KMS-11 (cell line): ENCODE measurements at regions not wholly inside any gene's neighbourhood (a gene's known extent, or its start where the extent isn't known, plus 50 kb on each side); places are given as distances from the start of the nearest gene placed in this dataset.

Experiments used
- H2AFZ ChIP-seq: fragments of 200-600 bp; sonication (generic); 2 replicates; pipeline ENCODE4 v1.6.1; 2016; ENCODE audit warnings: antibody characterized with exemption, mixed run types, low read depth
- H3K27ac ChIP-seq: fragments of 200-600 bp; sonication (generic); 2 replicates; pipeline ENCODE4 v1.6.1; 2016; ENCODE audit warnings: mild to moderate bottlenecking, mixed run types
- H3K27me3 ChIP-seq: fragments of 200-600 bp; sonication (generic); 2 replicates; pipeline ENCODE4 v1.6.1; 2017; ENCODE audit warnings: mild to moderate bottlenecking, low read depth, mixed run types, moderate library complexity; ENCODE audit not compliant: insufficient read depth
- H3K36me3 ChIP-seq: fragments of 200-600 bp; sonication (generic); 2 replicates; pipeline ENCODE4 v1.6.1; 2017; ENCODE audit warnings: mild to moderate bottlenecking, mixed run types; ENCODE audit not compliant: insufficient read depth
- H3K4me1 ChIP-seq: fragments of 200-600 bp; sonication (generic); 2 replicates; pipeline ENCODE4 v1.6.1; 2016; ENCODE audit warnings: mild to moderate bottlenecking, low read depth, mixed run types; ENCODE audit not compliant: poor library complexity, severe bottlenecking
- H3K4me2 ChIP-seq: fragments of 200-600 bp; sonication (generic); 2 replicates; pipeline ENCODE4 v1.7.0; 2016; ENCODE audit warnings: mild to moderate bottlenecking, mixed run types
- H3K4me3 ChIP-seq: fragments of 200-600 bp; sonication (generic); IDR thresholded peaks from 2 replicates; pipeline ENCODE4 v1.6.1; 2017; ENCODE audit warnings: low read depth, low read length, mixed read lengths; ENCODE audit not compliant: insufficient read depth
- H3K79me2 ChIP-seq: fragments of 200-600 bp; sonication (generic); 2 replicates; pipeline ENCODE4 v1.6.1; 2016; ENCODE audit warnings: low read depth, mixed run types; ENCODE audit not compliant: insufficient read depth
- H3K9ac ChIP-seq: fragments of 200-600 bp; sonication (generic); 2 replicates; pipeline ENCODE4 v1.6.1; 2016; ENCODE audit warnings: mild to moderate bottlenecking, mixed run types
- H4K20me1 ChIP-seq: fragments of 200-600 bp; sonication (generic); 2 replicates; pipeline ENCODE4 v1.6.1; 2016; ENCODE audit warnings: mild to moderate bottlenecking, mixed run types; ENCODE audit not compliant: insufficient read depth
- TF ChIP-seq, protein P1 (sequence below): fragments of 200-600 bp; sonication (generic); conservative IDR thresholded peaks from 2 replicates; pipeline ENCODE4 v1.6.1; 2017; ENCODE audit warnings: low read depth, mild to moderate bottlenecking, antibody characterized with exemption, low read length, moderate library complexity, mixed read lengths

DNA sequence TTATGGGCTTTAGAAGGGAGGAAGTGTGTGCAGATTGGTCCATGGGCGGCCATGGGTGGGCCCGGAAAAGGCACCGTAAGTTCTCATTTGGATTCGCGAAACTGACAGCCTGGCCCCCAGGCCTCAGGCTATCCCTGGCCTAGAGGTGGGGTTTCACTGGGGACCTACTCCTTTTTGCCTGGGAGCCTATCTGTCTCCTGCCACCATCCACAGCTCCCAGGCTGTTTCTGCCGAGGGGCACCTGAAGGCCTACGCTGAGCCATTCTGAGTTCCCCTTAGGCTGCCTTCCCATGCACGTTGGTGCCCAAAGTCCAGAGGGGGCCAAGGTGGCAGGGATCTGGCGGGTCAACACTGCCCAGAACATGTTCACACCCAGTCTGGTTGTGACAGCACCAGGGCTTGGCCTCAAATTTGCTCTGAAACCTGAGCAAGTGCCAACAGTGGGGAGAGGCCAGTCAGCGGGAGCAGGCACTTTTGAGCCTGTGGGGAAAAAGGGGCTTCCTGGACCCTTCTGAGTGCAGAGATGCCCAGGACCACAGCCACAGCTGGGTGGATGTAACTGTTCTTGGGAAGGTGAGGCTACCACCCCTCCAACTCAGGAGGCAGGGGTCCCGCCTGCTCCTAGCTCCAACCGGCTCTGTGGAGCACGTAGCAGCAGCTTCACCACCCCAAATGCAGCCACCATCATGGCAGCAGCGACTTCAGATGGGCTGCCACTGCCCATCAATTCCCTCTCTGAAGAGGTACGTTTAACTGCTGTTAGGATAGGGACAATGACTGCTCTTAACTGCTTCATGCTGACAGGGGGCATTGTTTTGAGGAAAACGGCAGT lies 73.6 kb upstream of the ZNF804A start:
- no peak overlapping the region for H3K27ac ChIP-seq
- TF ChIP-seq, protein P1, sequence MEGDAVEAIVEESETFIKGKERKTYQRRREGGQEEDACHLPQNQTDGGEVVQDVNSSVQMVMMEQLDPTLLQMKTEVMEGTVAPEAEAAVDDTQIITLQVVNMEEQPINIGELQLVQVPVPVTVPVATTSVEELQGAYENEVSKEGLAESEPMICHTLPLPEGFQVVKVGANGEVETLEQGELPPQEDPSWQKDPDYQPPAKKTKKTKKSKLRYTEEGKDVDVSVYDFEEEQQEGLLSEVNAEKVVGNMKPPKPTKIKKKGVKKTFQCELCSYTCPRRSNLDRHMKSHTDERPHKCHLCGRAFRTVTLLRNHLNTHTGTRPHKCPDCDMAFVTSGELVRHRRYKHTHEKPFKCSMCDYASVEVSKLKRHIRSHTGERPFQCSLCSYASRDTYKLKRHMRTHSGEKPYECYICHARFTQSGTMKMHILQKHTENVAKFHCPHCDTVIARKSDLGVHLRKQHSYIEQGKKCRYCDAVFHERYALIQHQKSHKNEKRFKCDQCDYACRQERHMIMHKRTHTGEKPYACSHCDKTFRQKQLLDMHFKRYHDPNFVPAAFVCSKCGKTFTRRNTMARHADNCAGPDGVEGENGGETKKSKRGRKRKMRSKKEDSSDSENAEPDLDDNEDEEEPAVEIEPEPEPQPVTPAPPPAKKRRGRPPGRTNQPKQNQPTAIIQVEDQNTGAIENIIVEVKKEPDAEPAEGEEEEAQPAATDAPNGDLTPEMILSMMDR, result no peak
- H3K4me3 ChIP-seq, result no peak overlapping the region
- no peaks in the 10 kb centered on the region for H3K27me3 ChIP-seq
- H3K9ac ChIP-seq, result no peak overlapping the region
- H3K4me2 ChIP-seq, result no peak overlapping the region
- H2AFZ ChIP-seq, result no peak overlapping the region
- no peaks in the 10 kb centered on the region for H3K36me3 ChIP-seq
- no peaks in the 10 kb centered on the region for H3K79me2 ChIP-seq
- no peaks in the 10 kb centered on the region for H3K4me1 ChIP-seq
- no peaks in the 10 kb centered on the region for H4K20me1 ChIP-seq

DNA sequence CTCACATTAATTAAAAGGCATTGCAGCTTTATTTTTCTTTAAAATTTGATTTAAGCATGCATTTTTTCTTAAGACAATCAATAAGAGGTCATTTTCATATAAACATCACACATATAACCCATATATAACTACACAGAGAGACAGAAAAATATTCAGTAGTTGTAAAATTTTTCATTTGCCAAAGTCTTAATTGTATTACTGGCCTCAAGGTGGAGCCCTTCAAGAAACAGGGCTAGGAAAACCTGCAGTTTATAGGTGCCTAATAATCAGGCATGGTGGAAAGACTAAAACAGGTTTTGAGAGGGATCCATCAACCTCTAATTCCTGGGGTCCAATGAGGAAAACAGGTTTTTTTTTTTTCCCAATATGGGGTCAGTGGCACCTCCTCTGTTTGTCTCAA lies 71.3 kb upstream of the ZNF804A start:
- Histone ChIP-seq H3K79me2 (no peaks in the 10 kb centered on the region), H3K4me3 (no peak overlapping the region), H3K36me3 (no peaks in the 10 kb centered on the region), H3K27ac (no peak overlapping the region), H3K4me1 (no peaks in the 10 kb centered on the region), H3K9ac (no peak overlapping the region), H3K27me3 (no peaks in the 10 kb centered on the region), H3K4me2 (no peak overlapping the region), H4K20me1 (no peaks in the 10 kb centered on the region), H2AFZ (no peak overlapping the region)
- TF ChIP-seq, protein P1, result peak; percentile 46

DNA sequence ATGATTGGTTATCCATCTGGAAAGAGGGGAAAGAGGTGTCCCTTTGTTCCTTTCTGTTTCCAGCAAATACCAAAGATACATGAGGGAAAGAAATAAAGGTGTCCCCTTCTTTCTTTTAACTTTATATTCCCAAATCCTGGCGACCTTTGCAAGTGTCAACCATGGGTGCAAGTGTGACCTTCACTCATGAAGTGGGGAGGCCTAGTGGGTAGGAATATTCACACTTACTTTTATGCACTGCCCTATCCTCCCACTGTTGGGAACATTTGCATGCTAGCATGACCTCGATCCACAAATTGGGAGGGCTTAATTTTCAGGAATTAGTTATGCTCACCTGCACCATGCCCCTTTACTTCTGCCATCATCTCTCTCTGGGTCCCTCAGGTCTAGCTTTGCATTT lies 70.2 kb upstream of the ZNF804A start:
- TF ChIP-seq, protein P1, result no peak
- Histone ChIP-seq H3K4me3 (no peak overlapping the region), H3K27me3 (no peaks in the 10 kb centered on the region)

DNA sequence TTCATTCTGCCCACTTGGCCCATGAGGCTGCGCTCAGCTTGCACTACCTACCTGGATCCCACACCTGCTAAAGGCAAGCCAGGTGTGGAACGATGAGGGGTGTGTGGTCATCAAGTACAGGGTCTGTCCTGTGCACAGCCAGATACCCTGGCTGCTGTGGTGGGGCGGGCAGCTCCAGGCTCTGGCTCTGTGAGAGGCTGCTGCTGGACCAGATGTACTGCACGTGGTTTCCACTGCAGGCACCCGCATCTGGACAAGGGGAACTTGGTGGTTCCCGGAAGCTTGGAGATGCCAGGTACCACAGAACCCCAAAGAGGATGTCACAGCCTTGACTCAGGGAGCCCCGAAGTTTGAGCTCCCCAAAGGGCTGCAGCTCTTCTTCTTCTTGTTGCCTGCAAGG lies 68.1 kb upstream of the ZNF804A start:
- H4K20me1 ChIP-seq, result no peaks in the 10 kb centered on the region
- H3K4me3 ChIP-seq, result no peak overlapping the region
- H3K27ac ChIP-seq, result no peak overlapping the region
- H2AFZ ChIP-seq, result no peak overlapping the region
- H3K9ac ChIP-seq, result no peak overlapping the region
- no peak overlapping the region for H3K4me2 ChIP-seq
- H3K27me3 ChIP-seq, result no peaks in the 10 kb centered on the region
- H3K4me1 ChIP-seq, result no peaks in the 10 kb centered on the region
- no peaks in the 10 kb centered on the region for H3K79me2 ChIP-seq
- TF ChIP-seq, protein P1, result no peak
- no peaks in the 10 kb centered on the region for H3K36me3 ChIP-seq

More for the DNA sequence above, 70.2 kb upstream of the ZNF804A start:
- Histone ChIP-seq H3K9ac (no peak overlapping the region), H2AFZ (no peak overlapping the region), H3K27ac (no peak overlapping the region), H3K4me1 (no peaks in the 10 kb centered on the region), H4K20me1 (no peaks in the 10 kb centered on the region), H3K79me2 (no peaks in the 10 kb centered on the region), H3K4me2 (no peak overlapping the region), H3K36me3 (no peaks in the 10 kb centered on the region)
